BJ (cell line): ENCODE measurements at regions not wholly inside any gene's neighbourhood (a gene's known extent, or its start where the extent isn't known, plus 50 kb on each side); places are given as distances from the start of the nearest gene placed in this dataset.

Experiments used
- CTCF ChIA-PET: fragments of 350-600 bp; formaldehyde crosslinking; extraction: SDS; loops from one replicate; lab custom pipeline; 2021; ENCODE audit warnings: antibody characterized with exemption, inconsistent platforms; lab: Yijun Ruan, JAX
- POLR2A ChIA-PET: fragments of 300-600 bp; sonication (Branson Sonifier 250); formaldehyde crosslinking; extraction: SDS; loops from one replicate; lab custom pipeline; 2021; ENCODE audit warnings: antibody characterized with exemption; lab: Charles Lee
- DNase-seq: peaks from one replicate; pipeline ENCODE4 v3.0.0-alpha.2; 2011; ENCODE audit warnings: low read depth
- H3K27me3 ChIP-seq: 2 replicates; pipeline ENCODE4 v1.6.0; 2011; ENCODE audit warnings: low read length; ENCODE audit not compliant: control insufficient read depth, insufficient read depth
- H3K36me3 ChIP-seq: 2 replicates; pipeline ENCODE4 v1.5.1; 2011; ENCODE audit warnings: low read length; ENCODE audit not compliant: control insufficient read depth, insufficient read depth
- H3K4me3 ChIP-seq: 2 replicates; pipeline ENCODE4 v1.5.1; 2011; ENCODE audit warnings: low read depth, mild to moderate bottlenecking, control low read depth, low read length
- TF ChIP-seq, protein P1 (sequence below): IDR thresholded peaks from 2 replicates; pipeline ENCODE4 v1.5.1; 2011; ENCODE audit warnings: low read depth, mild to moderate bottlenecking, control low read depth, inconsistent platforms, low read length, moderate library complexity; ENCODE audit not compliant: insufficient read depth

DNA sequence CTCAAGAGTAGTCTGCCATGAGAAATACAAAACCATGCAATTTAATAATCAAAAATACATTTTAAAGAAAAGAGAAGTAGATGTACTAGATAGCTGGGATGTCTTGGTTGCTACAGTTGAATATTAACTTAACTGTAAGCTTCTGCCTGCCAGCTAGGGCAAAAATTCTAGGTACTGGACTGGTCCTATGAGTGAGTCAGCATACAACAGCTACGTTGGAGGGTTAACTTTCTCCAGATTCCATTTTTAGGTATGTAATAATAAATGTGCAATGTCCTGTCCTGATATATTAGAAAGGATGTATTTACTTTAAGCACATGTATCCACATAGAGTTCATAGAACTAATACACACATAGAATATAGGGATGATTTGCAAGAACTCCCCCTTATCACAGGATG, 230.1 kb downstream of the CAAP1 start:
- ChIA-PET POLR2A (no interaction called here), CTCF (no interaction called here)
- no peaks in the 10 kb centered on the region for H3K27me3 ChIP-seq
- no peak overlapping the region for H3K4me3 ChIP-seq
- no peak for DNase-seq
- TF ChIP-seq, protein P1, sequence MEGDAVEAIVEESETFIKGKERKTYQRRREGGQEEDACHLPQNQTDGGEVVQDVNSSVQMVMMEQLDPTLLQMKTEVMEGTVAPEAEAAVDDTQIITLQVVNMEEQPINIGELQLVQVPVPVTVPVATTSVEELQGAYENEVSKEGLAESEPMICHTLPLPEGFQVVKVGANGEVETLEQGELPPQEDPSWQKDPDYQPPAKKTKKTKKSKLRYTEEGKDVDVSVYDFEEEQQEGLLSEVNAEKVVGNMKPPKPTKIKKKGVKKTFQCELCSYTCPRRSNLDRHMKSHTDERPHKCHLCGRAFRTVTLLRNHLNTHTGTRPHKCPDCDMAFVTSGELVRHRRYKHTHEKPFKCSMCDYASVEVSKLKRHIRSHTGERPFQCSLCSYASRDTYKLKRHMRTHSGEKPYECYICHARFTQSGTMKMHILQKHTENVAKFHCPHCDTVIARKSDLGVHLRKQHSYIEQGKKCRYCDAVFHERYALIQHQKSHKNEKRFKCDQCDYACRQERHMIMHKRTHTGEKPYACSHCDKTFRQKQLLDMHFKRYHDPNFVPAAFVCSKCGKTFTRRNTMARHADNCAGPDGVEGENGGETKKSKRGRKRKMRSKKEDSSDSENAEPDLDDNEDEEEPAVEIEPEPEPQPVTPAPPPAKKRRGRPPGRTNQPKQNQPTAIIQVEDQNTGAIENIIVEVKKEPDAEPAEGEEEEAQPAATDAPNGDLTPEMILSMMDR, result no peak
- no peaks in the 10 kb centered on the region for H3K36me3 ChIP-seq

DNA sequence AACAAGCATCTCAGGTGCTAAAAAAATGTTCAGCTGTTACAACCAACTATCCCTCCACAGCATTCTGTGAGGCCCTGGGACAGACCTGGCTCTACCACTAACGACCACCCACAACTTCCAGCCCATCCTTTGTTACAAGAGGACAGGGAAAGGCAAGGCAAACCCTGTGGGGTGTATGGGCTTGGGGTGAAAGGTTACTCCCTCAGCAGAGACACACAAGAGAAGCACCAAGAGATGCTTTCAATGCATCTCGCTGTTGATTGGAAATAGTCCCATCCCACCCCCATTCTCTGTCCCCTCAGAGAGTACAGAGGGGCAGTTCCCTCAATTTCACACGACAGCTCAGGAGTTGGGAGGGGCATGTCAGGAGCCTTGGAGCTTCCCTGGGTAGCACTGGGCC, 234.1 kb downstream of the CAAP1 start:
- TF ChIP-seq, protein P1, result no peak
- ChIA-PET CTCF (no interaction called here), POLR2A (no interaction called here)
- Histone ChIP-seq H3K36me3 (no peaks in the 10 kb centered on the region), H3K27me3 (no peaks in the 10 kb centered on the region), H3K4me3 (no peak overlapping the region)
- DNase-seq, result no peak

DNA sequence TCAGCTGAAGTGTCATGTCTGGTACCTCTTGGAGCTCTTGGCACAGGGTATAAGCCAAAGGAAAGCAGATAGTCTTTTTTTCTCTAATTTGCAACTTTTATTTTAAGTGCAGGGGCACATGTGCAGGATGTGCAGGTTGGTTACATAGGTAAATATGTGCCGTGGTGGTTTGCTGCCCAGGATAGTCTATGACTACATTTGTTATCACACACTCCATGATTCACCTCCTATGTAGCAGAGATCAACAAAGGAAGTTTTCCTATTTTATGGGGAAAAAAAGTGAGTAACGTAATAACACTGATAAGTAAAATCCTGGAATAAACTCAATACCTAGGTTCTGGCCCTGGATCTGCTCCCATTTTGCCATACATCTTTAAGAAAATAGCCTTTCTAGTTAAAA, 234.6 kb downstream of the CAAP1 start:
- Histone ChIP-seq H3K36me3 (no peaks in the 10 kb centered on the region), H3K4me3 (no peak overlapping the region), H3K27me3 (no peaks in the 10 kb centered on the region)
- ChIA-PET CTCF (no interaction called here), POLR2A (no interaction called here)
- no peak for DNase-seq
- TF ChIP-seq, protein P1, result no peak

DNA sequence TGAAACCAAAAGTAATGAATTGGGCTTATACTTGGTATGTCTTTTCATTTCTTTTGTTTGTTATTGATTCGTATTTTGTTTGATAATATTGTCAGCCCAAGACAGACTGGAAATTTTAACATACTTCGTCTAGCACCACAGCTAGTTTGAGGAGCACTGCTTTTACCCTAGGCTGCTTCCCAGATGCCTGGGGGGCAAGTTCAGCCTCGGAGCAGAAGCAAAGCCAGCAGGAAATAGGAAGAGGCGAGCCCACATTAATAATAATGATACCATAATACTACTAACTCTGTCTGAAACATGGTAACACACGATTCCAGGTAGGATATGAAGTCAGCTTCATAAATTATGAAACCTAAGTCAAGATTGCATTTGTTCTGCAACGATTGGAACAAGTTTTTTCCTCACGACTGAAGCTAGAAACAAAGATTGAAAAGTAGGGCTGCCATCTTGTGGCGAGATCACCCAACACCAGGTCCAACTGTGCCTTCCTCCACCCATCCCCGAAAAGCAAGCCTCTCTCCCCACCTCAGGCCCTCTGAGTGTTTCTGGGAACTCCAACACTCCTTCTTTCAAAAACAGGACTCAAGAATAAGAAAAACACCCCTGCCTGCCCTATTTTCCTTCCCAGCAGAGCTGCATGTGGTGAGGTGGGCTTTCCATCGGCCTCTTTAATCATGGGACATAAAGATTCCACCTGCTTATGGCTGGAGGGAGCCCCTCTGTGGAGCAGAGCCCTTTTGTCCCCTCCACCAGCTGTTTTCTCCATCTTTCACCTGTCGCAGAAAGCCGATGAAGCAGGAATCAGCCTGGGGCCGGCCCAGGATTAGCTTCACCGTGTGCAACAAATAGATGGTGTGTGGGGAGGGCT, 236.4 kb downstream of the CAAP1 start:
- CTCF ChIA-PET, result interaction anchor here (0.8 to 1.0 kb wide), 2 partner anchors 17 to 24 kb away, joined by 3 read pairs; no protein-coding TSS in a partner anchor
- Histone ChIP-seq H3K27me3 (no peaks in the 10 kb centered on the region), H3K36me3 (no peaks in the 10 kb centered on the region), H3K4me3 (no peak overlapping the region)
- TF ChIP-seq, protein P1, result peak; percentile 41
- POLR2A ChIA-PET, result no interaction called here
- no peak for DNase-seq

DNA sequence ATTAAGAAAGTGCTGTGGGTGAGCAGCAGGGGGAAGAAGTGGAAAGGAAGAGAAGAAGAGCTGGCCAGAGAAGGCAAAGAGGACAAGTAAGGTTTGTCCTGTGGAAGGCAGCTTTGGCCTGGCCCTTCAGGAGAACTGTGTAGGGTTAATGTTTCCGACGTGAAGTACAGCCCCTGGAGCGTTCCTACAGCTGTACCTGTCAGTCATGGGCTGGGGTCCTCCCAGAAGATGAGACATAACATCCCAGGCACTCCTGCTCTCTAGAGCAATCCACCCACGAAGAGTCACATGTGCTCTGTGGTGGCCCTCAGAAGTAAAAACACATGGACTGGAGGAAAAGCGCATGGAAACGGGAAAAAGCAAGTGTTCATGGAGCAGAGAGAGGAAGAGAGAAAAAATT, 237.4 kb downstream of the CAAP1 start:
- DNase-seq, result no peak
- Histone ChIP-seq H3K4me3 (no peak overlapping the region), H3K27me3 (no peaks in the 10 kb centered on the region), H3K36me3 (no peaks in the 10 kb centered on the region)
- ChIA-PET POLR2A (no interaction called here), CTCF (no interaction called here)
- TF ChIP-seq, protein P1, result no peak
